ENCODE measurements at regions not wholly inside any gene's neighbourhood (a gene's known extent, or its start where the extent isn't known, plus 50 kb on each side); places are given as distances from the start of the nearest gene placed in this dataset.

DNA sequence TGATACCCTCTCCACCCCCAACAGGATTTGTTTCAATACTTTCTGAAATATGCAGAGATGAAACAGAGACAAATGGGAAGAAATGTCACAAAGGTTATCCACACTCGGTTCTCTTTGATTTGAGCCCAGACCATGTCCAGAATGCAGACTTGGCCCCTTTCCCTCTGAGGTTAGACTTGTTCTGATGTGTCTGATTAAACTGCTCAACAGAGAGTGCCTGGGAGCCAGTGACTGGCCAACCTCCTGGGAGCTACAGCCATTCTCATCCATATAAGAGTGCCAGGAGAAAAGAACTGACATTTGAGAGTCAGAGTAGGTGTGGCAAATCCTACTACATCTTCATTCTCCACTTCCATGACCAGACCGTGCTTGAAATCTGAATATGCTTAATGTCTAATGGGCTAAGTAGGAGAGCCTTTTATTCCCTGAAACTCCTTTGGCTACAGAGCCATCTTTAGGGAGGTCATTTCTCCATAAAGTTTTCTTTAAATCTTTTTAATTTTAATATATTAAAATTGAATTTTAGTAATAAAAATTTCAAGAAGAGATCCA is 201.4 kb downstream of the BLID start:
- Mint-ChIP-seq H3K9me3 (no peaks in the 10 kb centered on the region), H3K4me1 (peaks cover 6% of the 10 kb centered on the region), H3K27me3 (ENCODE audit: low read depth) (no peaks in the 10 kb centered on the region), H3K36me3 (no peaks in the 10 kb centered on the region), H3K4me3 (no peak overlapping the region), H3K27ac (no peak overlapping the region)
- CTCF ChIA-PET, result no interaction called here
- no peak for TF ChIP-seq NR3C1 (CRISPR knock-in tag; conservative IDR thresholded peaks at IDR 0.05; ENCODE audit: low read depth)
- TF ChIP-seq NFYB (CRISPR knock-in tag; conservative IDR thresholded peaks at IDR 0.05; ENCODE audit: low read depth), result no peak
- no peak for TF ChIP-seq MYBL2 (CRISPR knock-in tag; IDR thresholded peaks at IDR 0.05)
- TF ChIP-seq NFE2L1 (CRISPR knock-in tag; IDR thresholded peaks at IDR 0.05), result no peak
- TF ChIP-seq, protein P1, sequence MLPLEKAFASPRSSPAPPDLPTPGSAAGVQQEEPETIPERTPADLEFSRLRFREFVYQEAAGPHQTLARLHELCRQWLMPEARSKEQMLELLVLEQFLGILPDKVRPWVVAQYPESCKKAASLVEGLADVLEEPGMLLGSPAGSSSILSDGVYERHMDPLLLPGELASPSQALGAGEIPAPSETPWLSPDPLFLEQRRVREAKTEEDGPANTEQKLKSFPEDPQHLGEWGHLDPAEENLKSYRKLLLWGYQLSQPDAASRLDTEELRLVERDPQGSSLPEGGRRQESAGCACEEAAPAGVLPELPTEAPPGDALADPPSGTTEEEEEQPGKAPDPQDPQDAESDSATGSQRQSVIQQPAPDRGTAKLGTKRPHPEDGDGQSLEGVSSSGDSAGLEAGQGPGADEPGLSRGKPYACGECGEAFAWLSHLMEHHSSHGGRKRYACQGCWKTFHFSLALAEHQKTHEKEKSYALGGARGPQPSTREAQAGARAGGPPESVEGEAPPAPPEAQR (CRISPR knock-in tag; IDR thresholded peaks at IDR 0.05), result no peak
- TF ChIP-seq FOXK1 (CRISPR knock-in tag; IDR thresholded peaks at IDR 0.05), result no peak
- TF ChIP-seq, protein P2, sequence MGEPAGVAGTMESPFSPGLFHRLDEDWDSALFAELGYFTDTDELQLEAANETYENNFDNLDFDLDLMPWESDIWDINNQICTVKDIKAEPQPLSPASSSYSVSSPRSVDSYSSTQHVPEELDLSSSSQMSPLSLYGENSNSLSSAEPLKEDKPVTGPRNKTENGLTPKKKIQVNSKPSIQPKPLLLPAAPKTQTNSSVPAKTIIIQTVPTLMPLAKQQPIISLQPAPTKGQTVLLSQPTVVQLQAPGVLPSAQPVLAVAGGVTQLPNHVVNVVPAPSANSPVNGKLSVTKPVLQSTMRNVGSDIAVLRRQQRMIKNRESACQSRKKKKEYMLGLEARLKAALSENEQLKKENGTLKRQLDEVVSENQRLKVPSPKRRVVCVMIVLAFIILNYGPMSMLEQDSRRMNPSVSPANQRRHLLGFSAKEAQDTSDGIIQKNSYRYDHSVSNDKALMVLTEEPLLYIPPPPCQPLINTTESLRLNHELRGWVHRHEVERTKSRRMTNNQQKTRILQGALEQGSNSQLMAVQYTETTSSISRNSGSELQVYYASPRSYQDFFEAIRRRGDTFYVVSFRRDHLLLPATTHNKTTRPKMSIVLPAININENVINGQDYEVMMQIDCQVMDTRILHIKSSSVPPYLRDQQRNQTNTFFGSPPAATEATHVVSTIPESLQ (CRISPR knock-in tag; IDR thresholded peaks at IDR 0.05), result no peak
- TF ChIP-seq ZNF317 (CRISPR knock-in tag; IDR thresholded peaks at IDR 0.05; ENCODE audit: borderline replicate concordance, low read depth), result no peak
- TF ChIP-seq, protein P3, sequence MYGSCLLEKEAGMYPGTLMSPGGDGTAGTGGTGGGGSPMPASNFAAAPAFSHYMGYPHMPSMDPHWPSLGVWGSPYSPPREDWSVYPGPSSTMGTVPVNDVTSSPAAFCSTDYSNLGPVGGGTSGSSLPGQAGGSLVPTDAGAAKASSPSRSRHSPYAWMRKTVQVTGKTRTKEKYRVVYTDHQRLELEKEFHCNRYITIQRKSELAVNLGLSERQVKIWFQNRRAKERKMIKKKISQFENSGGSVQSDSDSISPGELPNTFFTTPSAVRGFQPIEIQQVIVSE (CRISPR knock-in tag; IDR thresholded peaks at IDR 0.05; ENCODE audit: borderline replicate concordance), result no peak
- no peak for TF ChIP-seq CREB1 (CRISPR knock-in tag; IDR thresholded peaks at IDR 0.05)
- no peak for TF ChIP-seq MLX (CRISPR knock-in tag; IDR thresholded peaks at IDR 0.05)
- TF ChIP-seq, protein P4, sequence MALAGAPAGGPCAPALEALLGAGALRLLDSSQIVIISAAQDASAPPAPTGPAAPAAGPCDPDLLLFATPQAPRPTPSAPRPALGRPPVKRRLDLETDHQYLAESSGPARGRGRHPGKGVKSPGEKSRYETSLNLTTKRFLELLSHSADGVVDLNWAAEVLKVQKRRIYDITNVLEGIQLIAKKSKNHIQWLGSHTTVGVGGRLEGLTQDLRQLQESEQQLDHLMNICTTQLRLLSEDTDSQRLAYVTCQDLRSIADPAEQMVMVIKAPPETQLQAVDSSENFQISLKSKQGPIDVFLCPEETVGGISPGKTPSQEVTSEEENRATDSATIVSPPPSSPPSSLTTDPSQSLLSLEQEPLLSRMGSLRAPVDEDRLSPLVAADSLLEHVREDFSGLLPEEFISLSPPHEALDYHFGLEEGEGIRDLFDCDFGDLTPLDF (CRISPR knock-in tag; IDR thresholded peaks at IDR 0.05), result no peak
- TF ChIP-seq, protein P5, sequence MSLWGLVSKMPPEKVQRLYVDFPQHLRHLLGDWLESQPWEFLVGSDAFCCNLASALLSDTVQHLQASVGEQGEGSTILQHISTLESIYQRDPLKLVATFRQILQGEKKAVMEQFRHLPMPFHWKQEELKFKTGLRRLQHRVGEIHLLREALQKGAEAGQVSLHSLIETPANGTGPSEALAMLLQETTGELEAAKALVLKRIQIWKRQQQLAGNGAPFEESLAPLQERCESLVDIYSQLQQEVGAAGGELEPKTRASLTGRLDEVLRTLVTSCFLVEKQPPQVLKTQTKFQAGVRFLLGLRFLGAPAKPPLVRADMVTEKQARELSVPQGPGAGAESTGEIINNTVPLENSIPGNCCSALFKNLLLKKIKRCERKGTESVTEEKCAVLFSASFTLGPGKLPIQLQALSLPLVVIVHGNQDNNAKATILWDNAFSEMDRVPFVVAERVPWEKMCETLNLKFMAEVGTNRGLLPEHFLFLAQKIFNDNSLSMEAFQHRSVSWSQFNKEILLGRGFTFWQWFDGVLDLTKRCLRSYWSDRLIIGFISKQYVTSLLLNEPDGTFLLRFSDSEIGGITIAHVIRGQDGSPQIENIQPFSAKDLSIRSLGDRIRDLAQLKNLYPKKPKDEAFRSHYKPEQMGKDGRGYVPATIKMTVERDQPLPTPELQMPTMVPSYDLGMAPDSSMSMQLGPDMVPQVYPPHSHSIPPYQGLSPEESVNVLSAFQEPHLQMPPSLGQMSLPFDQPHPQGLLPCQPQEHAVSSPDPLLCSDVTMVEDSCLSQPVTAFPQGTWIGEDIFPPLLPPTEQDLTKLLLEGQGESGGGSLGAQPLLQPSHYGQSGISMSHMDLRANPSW (CRISPR knock-in tag; conservative IDR thresholded peaks at IDR 0.05; ENCODE audit: low read depth), result no peak
- TF ChIP-seq TCF7 (CRISPR knock-in tag; IDR thresholded peaks at IDR 0.05; ENCODE audit: low read depth), result no peak
- no peak for TF ChIP-seq ZNF671 (CRISPR knock-in tag; IDR thresholded peaks at IDR 0.05)
- ATAC-seq (no peak), DNase-seq (ENCODE audit: low spot score) (no peak)
- POLR2A ChIA-PET, result no interaction called here

- DNase-seq (ENCODE audit: low spot score), result no peak
- CTCF ChIA-PET, result interaction anchor here (1.2 kb wide), 1 partner anchor 255 kb away, joined by 3 read pairs; no protein-coding TSS in a partner anchor
- no peak overlapping the region for H3K4me3 Mint-ChIP-seq
- H3K27me3 Mint-ChIP-seq (ENCODE audit: low read depth), result peaks cover 2% of the 10 kb centered on the region; the same call in 1 of the 2 replicates
- peaks cover 4% of the 10 kb centered on the region for H3K36me3 Mint-ChIP-seq
- no peak for ATAC-seq
- peaks cover 9% of the 10 kb centered on the region for H3K9me3 Mint-ChIP-seq
- H3K4me1 Mint-ChIP-seq, result peaks cover 7% of the 10 kb centered on the region
- POLR2A ChIA-PET, result no interaction called here
- H3K27ac Mint-ChIP-seq, result no peak overlapping the region
- TF ChIP-seq NFATC4 (CRISPR knock-in tag; IDR thresholded peaks at IDR 0.05) (no peak), TP53 (CRISPR knock-in tag; IDR thresholded peaks at IDR 0.05) (no peak), ATF2 (CRISPR knock-in tag; IDR thresholded peaks at IDR 0.05; ENCODE audit: borderline replicate concordance, low read depth) (no peak), ARID4B (CRISPR knock-in tag; IDR thresholded peaks at IDR 0.05; ENCODE audit: borderline replicate concordance) (no peak), FOXP1 (CRISPR knock-in tag; IDR thresholded peaks at IDR 0.05; ENCODE audit: borderline replicate concordance) (no peak)
Measured at GRCh38 chr11:121909596-121909995, 206.4 kb downstream of the BLID start.
